H1 (cell line): ENCODE measurements at regions not wholly inside any gene's neighbourhood (a gene's known extent, or its start where the extent isn't known, plus 50 kb on each side); places are given as distances from the start of the nearest gene placed in this dataset.

ENCODE experiments used
- CTCF ChIA-PET: fragments of 300-600 bp; sonication (Branson Sonifier 250); formaldehyde crosslinking; loops from one replicate; lab custom pipeline; 2021; ENCODE audit not compliant: partially characterized antibody; lab: Charles Lee
- POLR2A ChIA-PET: fragments of 300-600 bp; sonication (Branson Sonifier 250); formaldehyde crosslinking; loops from one replicate; lab custom pipeline; 2021; ENCODE audit warnings: inconsistent platforms; ENCODE audit not compliant: partially characterized antibody; lab: Charles Lee
- DNase-seq, 2 experiments: peaks; one replicate each; pipeline versions ENCODE4 v3.0.0 to v3.0.0-alpha.2; 2010 to 2022; ENCODE audit warnings: low spot score in 2 of 2, low read depth in 1 of 2, mixed read lengths in 1 of 2
- FAIRE-seq: peaks from 2 replicates; lab custom pipeline; 2011; peaks lifted over from hg19 to GRCh38; lab: Jason Lieb, UNC
- H2AFZ ChIP-seq: 2 replicates; pipeline ENCODE4 v1.8.1; 2012; ENCODE audit warnings: low read length, inconsistent platforms
- H2AK5ac ChIP-seq: 2 replicates; pipeline ENCODE4 v1.6.1; 2013; ENCODE audit warnings: low read depth, low read length
- H2BK120ac ChIP-seq: replicated peaks from 2 replicates; pipeline ENCODE3; 2013; ENCODE audit warnings: low read depth, low read length, inconsistent platforms
- H2BK12ac ChIP-seq: 2 replicates; pipeline ENCODE4 v1.6.1; 2013; ENCODE audit warnings: low read depth, low read length
- H2BK15ac ChIP-seq: 2 replicates; pipeline ENCODE4 v1.6.1; 2013; ENCODE audit warnings: low read length
- H2BK20ac ChIP-seq: 2 replicates; pipeline ENCODE4 v1.6.1; 2013; ENCODE audit warnings: low read length
- H2BK5ac ChIP-seq: 2 replicates; pipeline ENCODE4 v1.6.1; 2013; ENCODE audit warnings: low read depth, low read length
- H3K14ac ChIP-seq: 2 replicates; pipeline ENCODE4 v1.6.1; 2013; ENCODE audit warnings: inconsistent platforms; ENCODE audit not compliant: insufficient read length
- H3K18ac ChIP-seq: 2 replicates; pipeline ENCODE4 v1.6.1; 2013; ENCODE audit warnings: low read length; ENCODE audit errors: extremely low read depth
- H3K23ac ChIP-seq: 2 replicates; pipeline ENCODE4 v1.6.1; 2013; ENCODE audit warnings: inconsistent platforms; ENCODE audit not compliant: insufficient read length
- H3K23me2 ChIP-seq: 2 replicates; pipeline ENCODE4 v1.6.1; 2013; ENCODE audit warnings: low read depth, low read length
- H3K27ac ChIP-seq: 2 replicates; pipeline ENCODE4 v1.6.1; 2011; ENCODE audit warnings: low read depth, low read length, inconsistent platforms
- H3K27me3 ChIP-seq, 4 experiments: replicated peaks in 1 of 4; 1 replicate in 1 of 4; 2 replicates in 3 of 4; pipeline versions ENCODE4 v1.6.1 to v1.8.1; 2011 to 2013; ENCODE audit warnings: low read length in 3 of 4, mild to moderate bottlenecking in 3 of 4, inconsistent platforms in 2 of 4, mixed read lengths in 2 of 4, moderate library complexity in 1 of 4; ENCODE audit not compliant: control insufficient read depth in 3 of 4, insufficient read depth in 3 of 4; ENCODE audit errors: extremely low read depth in 1 of 4
- H3K36me3 ChIP-seq, 4 experiments: 2 replicates each; pipeline versions ENCODE4 v1.6.1 to v1.8.1; 2011 to 2013; ENCODE audit warnings: mild to moderate bottlenecking in 4 of 4, low read length in 3 of 4, moderate library complexity in 2 of 4, control low read depth in 1 of 4, inconsistent platforms in 1 of 4; ENCODE audit not compliant: insufficient read depth in 4 of 4, control insufficient read depth in 2 of 4
- H3K4ac ChIP-seq: replicated peaks from 2 replicates; pipeline ENCODE3; 2013; ENCODE audit warnings: low read length, low read depth, mixed read lengths, inconsistent platforms; ENCODE audit not compliant: insufficient read length
- H3K4me1 ChIP-seq, 4 experiments: replicated peaks in 1 of 4; 1 replicate in 1 of 4; 2 replicates in 3 of 4; pipeline versions ENCODE4 v1.6.1 to v1.8.1; 2011 to 2013; ENCODE audit warnings: low read length in 3 of 4, inconsistent platforms in 2 of 4, mixed read lengths in 1 of 4; ENCODE audit not compliant: insufficient read depth in 4 of 4, control insufficient read depth in 3 of 4
- H3K4me2 ChIP-seq, 2 experiments: 2 replicates each; pipeline versions ENCODE4 v1.6.1 to v1.8.1; 2011 to 2013; ENCODE audit warnings: low read depth in 2 of 2, low read length in 2 of 2, control low read depth in 1 of 2, inconsistent platforms in 1 of 2, mild to moderate bottlenecking in 1 of 2; ENCODE audit not compliant: insufficient read depth in 1 of 2
- H3K4me3 ChIP-seq, 4 experiments: fragments of 200-600, 300-600 bp in 1 of 4; sonication (generic), shearing (Covaris generic), sonication (Bioruptor Twin) in 1 of 4; 2 replicates each; pipeline versions ENCODE4 v1.5.1 to v1.8.1; 2011 to 2016; ENCODE audit warnings: low read length in 4 of 4, low read depth in 3 of 4, control low read depth in 2 of 4, inconsistent platforms in 2 of 4, mild to moderate bottlenecking in 2 of 4, mixed read lengths in 1 of 4, moderate library complexity in 1 of 4; ENCODE audit not compliant: insufficient read depth in 2 of 4; ENCODE audit errors: extremely low read depth in 1 of 4
- H3K56ac ChIP-seq: replicated peaks from 2 replicates; pipeline ENCODE3; 2013; ENCODE audit warnings: low read depth, mild to moderate bottlenecking, mixed read lengths, low read length, inconsistent platforms; ENCODE audit not compliant: insufficient read length
- H3K79me1 ChIP-seq: 2 replicates; pipeline ENCODE4 v1.6.1; 2013; ENCODE audit warnings: low read depth, low read length, control low read depth
- H3K79me2 ChIP-seq, 2 experiments: 2 replicates each; pipeline versions ENCODE4 v1.6.1 to v1.8.1; 2012 to 2013; ENCODE audit warnings: low read length in 2 of 2, mild to moderate bottlenecking in 2 of 2, inconsistent platforms in 1 of 2; ENCODE audit not compliant: insufficient read depth in 2 of 2, control insufficient read depth in 1 of 2
- H3K9ac ChIP-seq, 4 experiments: replicated peaks in 1 of 4; 1 replicate in 1 of 4; 2 replicates in 3 of 4; pipeline versions ENCODE4 v1.6.1 to v1.8.1; 2011 to 2013; ENCODE audit warnings: low read depth in 3 of 4, low read length in 3 of 4, control low read depth in 2 of 4, mild to moderate bottlenecking in 2 of 4, moderate library complexity in 2 of 4, inconsistent platforms in 1 of 4; ENCODE audit errors: extremely low read depth in 1 of 4
- H3K9me3 ChIP-seq, 2 experiments: 2 replicates each; pipeline versions ENCODE4 v1.6.1 to v1.8.1; 2012 to 2013; ENCODE audit warnings: mild to moderate bottlenecking in 2 of 2, moderate library complexity in 2 of 2, control low read depth in 1 of 2, inconsistent platforms in 1 of 2, low read depth in 1 of 2, low read length in 1 of 2, mixed read lengths in 1 of 2; ENCODE audit not compliant: insufficient read depth in 2 of 2
- H4K20me1 ChIP-seq, 2 experiments: replicated peaks in 1 of 2; 2 replicates each; pipeline versions ENCODE3 to v1.8.1; 2011 to 2013; ENCODE audit warnings: inconsistent platforms in 2 of 2, low read length in 2 of 2, mild to moderate bottlenecking in 1 of 2; ENCODE audit not compliant: insufficient read depth in 2 of 2, control insufficient read depth in 1 of 2
- H4K5ac ChIP-seq: 2 replicates; pipeline ENCODE4 v1.6.1; 2013; ENCODE audit warnings: low read length, low read depth, mixed read lengths, inconsistent platforms; ENCODE audit not compliant: insufficient read length
- H4K8ac ChIP-seq: 2 replicates; pipeline ENCODE4 v1.8.0; 2013; ENCODE audit warnings: mild to moderate bottlenecking, moderate library complexity, low read length, inconsistent platforms; ENCODE audit not compliant: insufficient read depth; ENCODE audit errors: extremely low read depth
- H4K91ac ChIP-seq: replicated peaks from 2 replicates; pipeline ENCODE3; 2013; ENCODE audit warnings: low read length, mixed read lengths, inconsistent platforms; ENCODE audit not compliant: insufficient read length
- CHD2 ChIP-seq: IDR thresholded peaks from 2 replicates; pipeline ENCODE4 v1.6.1; 2012; ENCODE audit warnings: low read length, improper control_type of control experiment
- CREB1 ChIP-seq: IDR thresholded peaks from 2 replicates; pipeline ENCODE4 v1.6.1; 2012; ENCODE audit warnings: inconsistent platforms
- CTBP2 ChIP-seq: IDR thresholded peaks from 2 replicates; pipeline ENCODE4 v1.7.0; 2011; ENCODE audit warnings: borderline replicate concordance, mild to moderate bottlenecking, moderate library complexity, mixed read lengths, low read length; ENCODE audit not compliant: insufficient read depth, insufficient read length
- SP2 ChIP-seq: IDR thresholded peaks from 2 replicates; pipeline ENCODE4 v1.6.1; 2012; ENCODE audit warnings: mild to moderate bottlenecking, low read length, inconsistent platforms
- SP4 ChIP-seq: IDR thresholded peaks from 2 replicates; pipeline ENCODE4 v1.6.1; 2012; ENCODE audit warnings: low read length, inconsistent platforms
- WGBS, 2 experiments: shearing (Covaris generic) in 1 of 2; methylation state at CpG; one replicate each; pipeline versions ENCODE4 v1.1.6 to v1.1.7; 2013 to 2015; ENCODE audit warnings: low lambda C conversion rate in 2 of 2, mixed read lengths in 2 of 2, inconsistent platforms in 1 of 2, low coverage in 1 of 2, missing lambda C conversion rate in 1 of 2; ENCODE audit not compliant: insufficient replicate concordance in 2 of 2, insufficient coverage in 1 of 2, insufficient read length in 1 of 2; ENCODE audit errors: extremely low coverage in 1 of 2, missing lambda C conversion rate in 1 of 2; 5-methylcytosine and 5-hydroxymethylcytosine counted together
- TF ChIP-seq, protein P1 (sequence below): IDR thresholded peaks from 2 replicates; pipeline ENCODE4 v1.6.1; 2012; ENCODE audit warnings: low read length, inconsistent platforms

DNA sequence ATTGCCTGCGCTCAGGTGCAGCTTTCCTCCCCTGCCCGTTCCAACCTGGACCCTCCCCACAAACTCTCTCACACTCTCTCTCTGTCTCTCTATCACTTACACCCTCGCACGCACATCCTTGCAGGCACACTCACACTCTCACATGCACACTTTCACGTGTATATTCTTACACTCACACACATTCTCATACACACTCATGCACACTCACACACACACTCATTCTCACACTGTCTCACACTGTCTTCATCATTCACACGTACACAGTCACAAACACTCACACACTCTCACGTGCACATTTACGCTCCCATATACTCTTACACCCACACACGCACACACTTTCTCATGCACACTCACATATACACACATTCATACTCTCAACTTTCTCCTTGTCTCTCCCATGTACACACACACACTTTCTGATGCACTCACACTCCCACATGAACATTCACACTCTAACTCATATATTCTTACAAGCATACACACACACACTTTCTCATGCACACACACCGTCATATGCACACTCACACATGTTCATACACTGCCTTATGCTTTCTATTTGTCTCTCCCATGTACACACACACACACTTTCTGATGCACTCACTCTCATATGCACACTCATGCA, 229.3 kb downstream of the SNX18 start:
- H3K27me3 ChIP-seq: no peaks in the 10 kb centered on the region
- H3K4me1 ChIP-seq: peaks cover 0 to 7% (median 4%) of the 10 kb centered on the region in 4 experiments; a peak in 3 of 7 replicates
- H3K23me2 ChIP-seq: peaks cover 6% of the 10 kb centered on the region; the same call in 1 of the 2 replicates
- H3K18ac ChIP-seq: no peak overlapping the region
- DNase-seq: no peak
- peak overlapping the region; percentile 55; the same call in 1 of the 2 replicates for H2BK5ac ChIP-seq
- no peaks in the 10 kb centered on the region for H4K20me1 ChIP-seq
- POLR2A ChIA-PET: no interaction called here
- no peak overlapping the region for H3K4me2 ChIP-seq
- no peak overlapping the region for H3K9ac ChIP-seq
- H3K36me3 ChIP-seq: no peaks in the 10 kb centered on the region
- H3K56ac ChIP-seq: no peak overlapping the region
- no peak overlapping the region for H3K27ac ChIP-seq
- 88 to 100% methylated on average over 5 to 10 of the region's 10 CpGs for WGBS, 2 experiments
- H3K4me3 ChIP-seq: no peak overlapping the region
- no peak overlapping the region for H4K5ac ChIP-seq
- H3K14ac ChIP-seq: no peak overlapping the region
- TF ChIP-seq SP4: no peak
- TF ChIP-seq CREB1: no peak
- no peak for TF ChIP-seq CTBP2
- no peak for TF ChIP-seq CHD2
- TF ChIP-seq, protein P1, sequence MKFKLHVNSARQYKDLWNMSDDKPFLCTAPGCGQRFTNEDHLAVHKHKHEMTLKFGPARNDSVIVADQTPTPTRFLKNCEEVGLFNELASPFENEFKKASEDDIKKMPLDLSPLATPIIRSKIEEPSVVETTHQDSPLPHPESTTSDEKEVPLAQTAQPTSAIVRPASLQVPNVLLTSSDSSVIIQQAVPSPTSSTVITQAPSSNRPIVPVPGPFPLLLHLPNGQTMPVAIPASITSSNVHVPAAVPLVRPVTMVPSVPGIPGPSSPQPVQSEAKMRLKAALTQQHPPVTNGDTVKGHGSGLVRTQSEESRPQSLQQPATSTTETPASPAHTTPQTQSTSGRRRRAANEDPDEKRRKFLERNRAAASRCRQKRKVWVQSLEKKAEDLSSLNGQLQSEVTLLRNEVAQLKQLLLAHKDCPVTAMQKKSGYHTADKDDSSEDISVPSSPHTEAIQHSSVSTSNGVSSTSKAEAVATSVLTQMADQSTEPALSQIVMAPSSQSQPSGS: no peak
- TF ChIP-seq SP2: no peak
- TF ChIP-seq, all 59 proteins: peak for 0
- Histone ChIP-seq H2BK15ac (peak overlapping the region; percentile 73; the same call in 1 of the 2 replicates), H3K9me3 (no peaks in the 10 kb centered on the region), H2AK5ac (peak overlapping the region; percentile 84), H4K8ac (no peak overlapping the region), H4K91ac (peak overlapping the region; percentile 96), H2BK12ac (peak overlapping the region; percentile 42; the same call in 1 of the 2 replicates), H3K79me2 (no peaks in the 10 kb centered on the region), H3K79me1 (no peaks in the 10 kb centered on the region), H3K4ac (no peak overlapping the region), H2BK120ac (no peak overlapping the region), H3K23ac (no peak overlapping the region), H2AFZ (no peak overlapping the region), H2BK20ac (no peak overlapping the region)
- CTCF ChIA-PET: interaction anchor here (0.6 to 0.8 kb wide), 2 partner anchors 179 to 222 kb away, joined by 3 to 4 read pairs; no protein-coding TSS in a partner anchor
- no peak for FAIRE-seq
